Neural progenitor cell (in vitro differentiated cells): ENCODE measurements at regions not wholly inside any gene's neighbourhood (a gene's known extent, or its start where the extent isn't known, plus 50 kb on each side); places are given as distances from the start of the nearest gene placed in this dataset.

Experiments used
- DNase-seq: peaks from one replicate; pipeline ENCODE4 v3.0.0-alpha.2; 2016; ENCODE audit warnings: low spot score
- H2AFZ ChIP-seq: fragments of 200-600 bp; sonication (generic); replicated peaks from 2 replicates; pipeline ENCODE4 v1.6.1; 2016; ENCODE audit warnings: antibody characterized with exemption
- H3F3A ChIP-seq: fragments of 200-600 bp; sonication (generic); 2 replicates; pipeline ENCODE4 v1.6.1; 2016; ENCODE audit warnings: antibody characterized with exemption, low read depth
- H3K27ac ChIP-seq: fragments of 200-600 bp; sonication (generic); 2 replicates; pipeline ENCODE4 v1.5.1; 2016; ENCODE audit warnings: mild to moderate bottlenecking
- H3K27me3 ChIP-seq: fragments of 200-600 bp; sonication (generic); 2 replicates; pipeline ENCODE4 v1.6.1; 2016; ENCODE audit warnings: mild to moderate bottlenecking, moderate library complexity
- H3K36me3 ChIP-seq: fragments of 200-600 bp; sonication (generic); 2 replicates; pipeline ENCODE4 v1.5.1; 2016
- H3K4me1 ChIP-seq: fragments of 200-600 bp; sonication (generic); 2 replicates; pipeline ENCODE4 v1.6.1; 2016; ENCODE audit warnings: mixed run types
- H3K4me2 ChIP-seq: fragments of 200-600 bp; sonication (generic); 2 replicates; pipeline ENCODE4 v1.6.1; 2016
- H3K4me3 ChIP-seq: fragments of 200-600 bp; sonication (generic); 2 replicates; pipeline ENCODE4 v1.5.1; 2016
- H3K79me2 ChIP-seq: fragments of 200-600 bp; sonication (generic); 2 replicates; pipeline ENCODE4 v1.6.1; 2016; ENCODE audit warnings: low read depth
- H3K9ac ChIP-seq: fragments of 200-600 bp; sonication (generic); 2 replicates; pipeline ENCODE4 v1.6.1; 2016
- H3K9me3 ChIP-seq: fragments of 200-600 bp; sonication (generic); 2 replicates; pipeline ENCODE4 v1.5.1; 2016; ENCODE audit warnings: low read depth
- H4K20me1 ChIP-seq: fragments of 200-600 bp; sonication (generic); 2 replicates; pipeline ENCODE4 v1.6.1; 2016; ENCODE audit warnings: low read depth
- H3K27ac Mint-ChIP-seq: 3 replicates; pipeline ENCODE4 v1.8.0; 2021; ENCODE audit warnings: mixed read lengths
- H3K27me3 Mint-ChIP-seq: 2 replicates; pipeline ENCODE4 v1.8.0; 2022; ENCODE audit warnings: low read depth, mild to moderate bottlenecking, inconsistent platforms, moderate library complexity, mixed read lengths; ENCODE audit not compliant: insufficient read depth
- H3K36me3 Mint-ChIP-seq: 3 replicates; pipeline ENCODE4 v1.8.0; 2021; ENCODE audit warnings: mixed read lengths
- H3K4me1 Mint-ChIP-seq: 3 replicates; pipeline ENCODE4 v1.8.0; 2021; ENCODE audit warnings: mixed read lengths
- H3K4me3 Mint-ChIP-seq: 3 replicates; pipeline ENCODE4 v1.8.0; 2021; ENCODE audit warnings: mild to moderate bottlenecking, moderate library complexity, mixed read lengths
- H3K9me3 Mint-ChIP-seq: 3 replicates; pipeline ENCODE4 v1.8.0; 2020; ENCODE audit warnings: mixed read lengths
- CTCF ChIP-seq: fragments of 200-600 bp; sonication (generic); IDR thresholded peaks from 2 replicates; pipeline ENCODE4 v1.5.1; 2017; ENCODE audit warnings: antibody characterized with exemption, mild to moderate bottlenecking
- EZH2 ChIP-seq: fragments of 200-600 bp; sonication (generic); IDR thresholded peaks from 2 replicates; pipeline ENCODE4 v1.6.1; 2017; ENCODE audit warnings: antibody characterized with exemption, mild to moderate bottlenecking, moderate library complexity
- EZH2phosphoT487 ChIP-seq: fragments of 200-600 bp; sonication (generic); IDR thresholded peaks from 2 replicates; pipeline ENCODE4 v1.6.1; 2017; ENCODE audit warnings: antibody characterized with exemption

- Mint-ChIP-seq H3K27ac (no peak overlapping the region), H3K9me3 (no peaks in the 10 kb centered on the region), H3K4me3 (no peak overlapping the region), H3K27me3 (no peaks in the 10 kb centered on the region), H3K36me3 (no peaks in the 10 kb centered on the region), H3K4me1 (peaks cover 5% of the 10 kb centered on the region)
- TF ChIP-seq EZH2phosphoT487: no peak
- TF ChIP-seq CTCF: no peak
- TF ChIP-seq EZH2: no peak
- H3F3A ChIP-seq: no peaks in the 10 kb centered on the region
- H3K4me3 ChIP-seq: no peak overlapping the region
- no peaks in the 10 kb centered on the region for H4K20me1 ChIP-seq
- H2AFZ ChIP-seq: peak overlapping the region; percentile 61
- H3K9ac ChIP-seq: no peak overlapping the region
- H3K27ac ChIP-seq: no peak overlapping the region
- no peaks in the 10 kb centered on the region for H3K4me1 ChIP-seq
- DNase-seq: no peak
- no peak overlapping the region for H3K4me2 ChIP-seq
- H3K79me2 ChIP-seq: no peaks in the 10 kb centered on the region
- H3K36me3 ChIP-seq: no peaks in the 10 kb centered on the region
- no peaks in the 10 kb centered on the region for H3K9me3 ChIP-seq
- no peaks in the 10 kb centered on the region for H3K27me3 ChIP-seq
Measured at GRCh38 chr10:59108296-59108870, 68.1 kb upstream of the PHYHIPL start.

DNA sequence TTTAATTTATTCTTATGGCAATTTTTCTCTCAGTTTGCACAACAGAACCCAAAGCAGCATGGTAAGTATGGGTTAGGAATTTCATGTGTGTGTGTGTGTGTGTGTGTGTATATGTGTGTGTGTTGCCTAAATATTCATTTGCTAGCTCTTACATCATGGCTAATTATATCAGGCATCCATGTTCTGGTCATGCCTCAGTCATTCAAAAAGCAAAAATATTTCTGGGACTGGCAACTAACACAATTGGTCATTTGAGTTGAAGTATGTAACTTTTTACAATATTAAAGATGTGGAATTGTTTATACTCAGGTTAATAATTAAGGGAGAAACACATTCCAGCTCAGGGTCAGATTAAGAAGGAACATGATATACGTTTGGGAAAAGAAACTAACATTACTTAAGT lies 67.6 kb upstream of the PHYHIPL start:
- Histone ChIP-seq H3K27ac (no peak overlapping the region), H3F3A (no peaks in the 10 kb centered on the region), H3K79me2 (no peaks in the 10 kb centered on the region), H3K36me3 (no peaks in the 10 kb centered on the region), H4K20me1 (no peaks in the 10 kb centered on the region), H3K9me3 (no peaks in the 10 kb centered on the region), H3K4me3 (no peak overlapping the region), H3K27me3 (no peaks in the 10 kb centered on the region), H3K9ac (no peak overlapping the region), H3K4me1 (no peaks in the 10 kb centered on the region), H2AFZ (no peak overlapping the region), H3K4me2 (no peak overlapping the region)
- Mint-ChIP-seq H3K4me1 (peaks cover 5% of the 10 kb centered on the region), H3K27ac (no peak overlapping the region), H3K9me3 (no peaks in the 10 kb centered on the region), H3K36me3 (no peaks in the 10 kb centered on the region), H3K27me3 (no peaks in the 10 kb centered on the region), H3K4me3 (no peak overlapping the region)
- no peak for DNase-seq
- TF ChIP-seq EZH2phosphoT487: no peak
- no peak for TF ChIP-seq EZH2
- no peak for TF ChIP-seq CTCF

DNA sequence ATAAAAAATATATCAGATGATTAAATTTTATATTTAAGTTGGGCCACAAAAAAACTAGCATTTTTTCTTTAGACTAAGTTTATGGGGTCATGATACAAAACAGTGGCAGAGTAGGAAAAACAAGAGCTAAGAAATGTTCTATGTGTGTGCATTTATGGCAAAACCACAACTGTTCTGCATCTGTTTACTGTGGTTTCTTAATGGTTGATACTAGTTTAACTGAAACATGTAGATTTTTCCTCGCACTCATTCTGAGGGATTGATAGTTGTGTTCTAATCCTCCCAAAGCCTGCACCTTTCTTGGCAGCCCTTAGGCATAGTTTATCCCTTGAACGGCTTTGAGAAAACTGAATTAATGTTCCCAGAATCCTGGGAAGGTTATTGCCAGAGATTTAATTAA lies 66.6 kb upstream of the PHYHIPL start:
- no peak overlapping the region for H3K4me2 ChIP-seq
- Mint-ChIP-seq H3K27me3 (no peaks in the 10 kb centered on the region), H3K4me3 (no peak overlapping the region)

More for the DNA sequence above, 66.6 kb upstream of the PHYHIPL start:
- Mint-ChIP-seq H3K36me3 (no peaks in the 10 kb centered on the region), H3K9me3 (no peaks in the 10 kb centered on the region), H3K27ac (no peak overlapping the region), H3K4me1 (peaks cover 5% of the 10 kb centered on the region)
- no peaks in the 10 kb centered on the region for H3F3A ChIP-seq
- no peaks in the 10 kb centered on the region for H3K79me2 ChIP-seq
- TF ChIP-seq CTCF (no peak), EZH2 (no peak), EZH2phosphoT487 (no peak)
- no peaks in the 10 kb centered on the region for H3K4me1 ChIP-seq
- H4K20me1 ChIP-seq: no peaks in the 10 kb centered on the region
- no peaks in the 10 kb centered on the region for H3K36me3 ChIP-seq
- no peak overlapping the region for H3K27ac ChIP-seq
- no peak for DNase-seq
- H3K9ac ChIP-seq: no peak overlapping the region
- H3K27me3 ChIP-seq: no peaks in the 10 kb centered on the region
- no peak overlapping the region for H2AFZ ChIP-seq
- no peak overlapping the region for H3K4me3 ChIP-seq
- no peaks in the 10 kb centered on the region for H3K9me3 ChIP-seq
